ENCODE measurements at regions not wholly inside any gene's neighbourhood (a gene's known extent, or its start where the extent isn't known, plus 50 kb on each side); places are given as distances from the start of the nearest gene placed in this dataset.
A peak's percentile ranks its signal among the peaks of the same experiment; 100 is the strongest.

DNA sequence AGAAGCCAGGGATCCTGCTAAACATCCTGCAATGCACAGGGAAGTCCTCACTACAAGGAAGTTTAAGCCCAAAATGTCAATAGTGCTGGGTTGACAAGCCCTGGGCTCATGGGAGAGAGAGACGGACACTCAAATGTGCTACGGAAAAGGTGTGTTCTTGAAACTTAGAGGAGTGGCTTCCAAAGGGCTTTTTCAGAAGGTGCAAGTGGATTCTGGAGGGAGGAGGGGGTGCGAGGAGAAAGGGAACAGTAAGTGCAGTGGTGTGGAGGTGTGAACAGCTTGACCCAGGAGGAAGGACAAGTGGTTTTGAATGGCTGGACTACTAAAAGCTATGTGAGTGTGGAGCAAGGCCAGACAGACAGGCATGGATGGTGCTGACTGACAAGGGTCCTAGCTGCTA, 50.4 kb upstream of the CECR2 start:
- TF ChIP-seq, protein P1, sequence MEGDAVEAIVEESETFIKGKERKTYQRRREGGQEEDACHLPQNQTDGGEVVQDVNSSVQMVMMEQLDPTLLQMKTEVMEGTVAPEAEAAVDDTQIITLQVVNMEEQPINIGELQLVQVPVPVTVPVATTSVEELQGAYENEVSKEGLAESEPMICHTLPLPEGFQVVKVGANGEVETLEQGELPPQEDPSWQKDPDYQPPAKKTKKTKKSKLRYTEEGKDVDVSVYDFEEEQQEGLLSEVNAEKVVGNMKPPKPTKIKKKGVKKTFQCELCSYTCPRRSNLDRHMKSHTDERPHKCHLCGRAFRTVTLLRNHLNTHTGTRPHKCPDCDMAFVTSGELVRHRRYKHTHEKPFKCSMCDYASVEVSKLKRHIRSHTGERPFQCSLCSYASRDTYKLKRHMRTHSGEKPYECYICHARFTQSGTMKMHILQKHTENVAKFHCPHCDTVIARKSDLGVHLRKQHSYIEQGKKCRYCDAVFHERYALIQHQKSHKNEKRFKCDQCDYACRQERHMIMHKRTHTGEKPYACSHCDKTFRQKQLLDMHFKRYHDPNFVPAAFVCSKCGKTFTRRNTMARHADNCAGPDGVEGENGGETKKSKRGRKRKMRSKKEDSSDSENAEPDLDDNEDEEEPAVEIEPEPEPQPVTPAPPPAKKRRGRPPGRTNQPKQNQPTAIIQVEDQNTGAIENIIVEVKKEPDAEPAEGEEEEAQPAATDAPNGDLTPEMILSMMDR (conservative IDR thresholded peaks at IDR 0.05), result no peak
- no peaks in the 10 kb centered on the region for H3K36me3 Mint-ChIP-seq (ENCODE audit: low read depth)
- peak overlapping the region; percentile 35 for H3K27ac Mint-ChIP-seq (ENCODE audit: unreplicated experiment)
- no peak overlapping the region for H3K4me3 Mint-ChIP-seq
- H3K4me1 Mint-ChIP-seq, result peaks cover 18% of the 10 kb centered on the region
- no peaks in the 10 kb centered on the region for H3K27me3 Mint-ChIP-seq (ENCODE audit: low read depth)
- DNase-seq (ENCODE audit: low read depth, low spot score), result no peak
- no peaks in the 10 kb centered on the region for H3K9me3 Mint-ChIP-seq

DNA sequence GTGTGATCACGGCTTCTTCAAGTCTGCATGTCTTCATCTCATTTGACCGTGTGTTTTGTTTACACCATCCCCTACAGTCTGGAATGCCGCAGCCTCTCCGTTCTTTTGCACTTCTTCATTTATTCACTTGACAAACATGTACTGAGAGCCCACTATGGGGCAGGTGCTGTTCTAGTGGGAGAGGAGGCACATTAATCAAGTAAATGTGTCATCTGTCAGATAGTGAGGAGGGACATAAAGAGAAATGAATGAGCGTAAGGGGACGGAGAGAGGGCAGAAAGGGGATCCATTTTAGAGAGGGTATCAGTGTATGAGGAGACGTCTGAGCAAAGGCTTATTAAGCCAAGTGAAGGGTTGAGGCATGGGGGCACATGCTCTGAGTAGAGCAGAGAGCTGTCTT, 54.0 kb upstream of the CECR2 start:
- Mint-ChIP-seq H3K27me3 (ENCODE audit: low read depth) (no peaks in the 10 kb centered on the region), H3K4me3 (no peak overlapping the region), H3K9me3 (no peaks in the 10 kb centered on the region), H3K36me3 (ENCODE audit: low read depth) (no peaks in the 10 kb centered on the region), H3K27ac (ENCODE audit: unreplicated experiment) (no peak overlapping the region), H3K4me1 (peaks cover 18% of the 10 kb centered on the region)
- no peak for DNase-seq (ENCODE audit: low read depth, low spot score)
- TF ChIP-seq, protein P1 (conservative IDR thresholded peaks at IDR 0.05), result no peak

DNA sequence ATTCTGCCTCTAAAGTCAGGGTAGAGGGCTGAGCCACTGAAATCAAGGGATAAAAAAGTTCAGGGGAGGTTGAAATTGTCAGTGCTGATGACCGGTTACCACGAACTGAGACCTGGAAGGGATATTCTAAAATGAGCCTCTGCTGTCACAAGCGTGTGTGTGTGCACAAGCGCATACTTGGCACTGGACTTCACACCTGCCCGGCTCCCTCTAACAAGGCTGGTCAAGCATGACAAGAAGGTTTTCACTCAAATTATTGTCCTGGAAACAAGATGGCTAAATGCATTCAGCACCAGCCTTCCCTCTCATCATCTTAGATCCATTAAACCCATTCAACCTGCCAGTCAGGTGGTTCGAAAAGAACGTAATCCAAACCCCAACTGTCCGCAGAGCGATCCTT, 54.8 kb upstream of the CECR2 start:
- H3K27me3 Mint-ChIP-seq (ENCODE audit: low read depth), result no peaks in the 10 kb centered on the region
- H3K27ac Mint-ChIP-seq (ENCODE audit: unreplicated experiment), result no peak overlapping the region
- H3K36me3 Mint-ChIP-seq (ENCODE audit: low read depth), result no peaks in the 10 kb centered on the region
- H3K4me1 Mint-ChIP-seq, result peaks cover 11% of the 10 kb centered on the region
- DNase-seq (ENCODE audit: low read depth, low spot score), result no peak
- H3K9me3 Mint-ChIP-seq, result no peaks in the 10 kb centered on the region
- TF ChIP-seq, protein P1 (conservative IDR thresholded peaks at IDR 0.05), result no peak
- H3K4me3 Mint-ChIP-seq, result no peak overlapping the region

DNA sequence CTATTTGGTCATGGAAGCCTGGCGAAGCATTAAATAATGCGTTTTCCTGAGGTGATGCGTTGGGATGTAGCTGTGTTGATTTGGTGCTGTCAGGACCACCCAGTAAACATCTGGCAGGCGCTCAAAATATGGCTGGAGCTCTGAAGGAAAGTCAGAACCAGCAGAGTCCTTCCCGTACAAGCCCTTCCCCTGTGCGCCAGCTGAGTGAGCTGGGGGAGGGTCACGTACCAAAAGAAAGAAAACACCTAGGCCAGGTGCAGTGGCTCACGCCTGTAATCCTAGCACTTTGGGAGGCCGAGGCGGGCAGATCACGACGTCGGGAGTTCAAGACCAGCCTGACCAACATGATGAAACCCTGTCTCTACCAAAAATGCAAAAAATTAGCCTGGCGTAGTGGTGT, 55.6 kb upstream of the CECR2 start:
- Mint-ChIP-seq H3K4me1 (peaks cover 3% of the 10 kb centered on the region), H3K27me3 (ENCODE audit: low read depth) (no peaks in the 10 kb centered on the region), H3K4me3 (no peak overlapping the region), H3K27ac (ENCODE audit: unreplicated experiment) (no peak overlapping the region), H3K36me3 (ENCODE audit: low read depth) (no peaks in the 10 kb centered on the region), H3K9me3 (no peaks in the 10 kb centered on the region)
- TF ChIP-seq, protein P1 (conservative IDR thresholded peaks at IDR 0.05), result no peak
- DNase-seq (ENCODE audit: low read depth, low spot score), result no peak

DNA sequence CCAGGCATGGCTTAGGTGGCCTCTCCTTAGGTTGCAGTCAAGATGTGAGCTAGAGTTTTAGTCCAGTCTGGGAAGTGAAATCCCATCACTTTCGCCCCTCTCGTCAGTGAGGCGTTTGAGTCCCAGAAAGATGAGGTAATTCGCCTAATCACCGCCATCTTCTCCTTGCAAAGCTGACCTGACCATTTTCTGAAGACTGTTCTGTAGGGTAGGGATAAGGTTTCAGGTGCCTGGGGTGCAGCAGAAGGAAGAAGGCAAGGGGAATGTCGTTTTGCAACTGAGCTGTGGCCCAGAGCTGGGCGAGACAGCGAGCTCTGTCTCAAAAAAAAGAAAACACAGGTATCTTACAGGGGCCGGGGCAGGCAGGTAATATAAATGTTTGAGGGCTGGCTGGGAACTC, 61.7 kb upstream of the CECR2 start:
- no peak overlapping the region for H3K27ac Mint-ChIP-seq (ENCODE audit: unreplicated experiment)
- no peaks in the 10 kb centered on the region for H3K27me3 Mint-ChIP-seq (ENCODE audit: low read depth)
- no peak for DNase-seq (ENCODE audit: low read depth, low spot score)
- TF ChIP-seq, protein P1 (conservative IDR thresholded peaks at IDR 0.05), result no peak
- no peak overlapping the region for H3K4me3 Mint-ChIP-seq
- H3K9me3 Mint-ChIP-seq, result no peaks in the 10 kb centered on the region
- no peaks in the 10 kb centered on the region for H3K36me3 Mint-ChIP-seq (ENCODE audit: low read depth)
- peaks cover 7% of the 10 kb centered on the region for H3K4me1 Mint-ChIP-seq

DNA sequence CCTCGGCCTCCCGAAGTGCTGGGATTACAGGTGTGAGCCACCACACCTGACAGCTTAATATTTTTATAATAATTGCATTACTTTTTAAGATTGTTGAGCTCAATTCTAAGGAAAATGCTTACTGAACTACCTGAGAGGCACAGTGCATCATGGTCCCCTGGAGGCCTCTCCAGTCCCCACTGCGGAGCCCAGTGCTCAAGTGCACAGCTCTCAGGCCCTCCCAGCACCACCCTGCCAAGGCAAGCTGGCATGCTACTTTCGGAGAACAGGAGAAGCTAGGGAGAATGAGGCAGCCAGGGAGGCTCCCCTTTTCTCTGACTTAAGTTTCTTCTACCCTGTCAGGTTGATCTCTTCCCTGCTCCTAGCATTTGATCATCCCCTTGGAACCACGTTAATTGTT, 64.2 kb upstream of the CECR2 start:
- H3K27ac Mint-ChIP-seq (ENCODE audit: unreplicated experiment), result no peak overlapping the region
- H3K4me1 Mint-ChIP-seq, result peaks cover 8% of the 10 kb centered on the region
- H3K27me3 Mint-ChIP-seq (ENCODE audit: low read depth), result no peaks in the 10 kb centered on the region
- H3K36me3 Mint-ChIP-seq (ENCODE audit: low read depth), result no peaks in the 10 kb centered on the region
- TF ChIP-seq, protein P1 (conservative IDR thresholded peaks at IDR 0.05), result no peak
- no peak overlapping the region for H3K4me3 Mint-ChIP-seq
- no peak for DNase-seq (ENCODE audit: low read depth, low spot score)
- no peaks in the 10 kb centered on the region for H3K9me3 Mint-ChIP-seq

Data from neural crest cell (in vitro differentiated cells).